CD8-positive, alpha-beta memory T cell (primary cell): ENCODE measurements at regions not wholly inside any gene's neighbourhood (a gene's known extent, or its start where the extent isn't known, plus 50 kb on each side); places are given as distances from the start of the nearest gene placed in this dataset.

Experiments used
- CTCF ChIA-PET: fragments of 350-600 bp; sonication (Branson Sonifier 250); formaldehyde crosslinking; loops from one replicate; lab custom pipeline; 2021; ENCODE audit warnings: antibody characterized with exemption; lab: Charles Lee
- POLR2A ChIA-PET: fragments of 350-600 bp; sonication (Branson Sonifier 250); formaldehyde crosslinking; loops from one replicate; lab custom pipeline; 2021; ENCODE audit warnings: antibody characterized with exemption; lab: Charles Lee
- DNase-seq, 5 donors: peaks; one replicate each; pipeline versions ENCODE4 v3.0.0 to v3.0.0-alpha.2; 2020 to 2022; ENCODE audit warnings: mixed read lengths in 1 of 5
- H3K27ac ChIP-seq: one replicate; pipeline ENCODE4 v1.7.0; 2013; ENCODE audit warnings: low read depth, mild to moderate bottlenecking, low read length, moderate library complexity
- H3K27me3 ChIP-seq: 2 replicates; pipeline ENCODE4 v1.7.0; 2013; ENCODE audit warnings: low read length, mild to moderate bottlenecking; ENCODE audit not compliant: insufficient read depth, poor library complexity, severe bottlenecking
- H3K36me3 ChIP-seq: 2 replicates; pipeline ENCODE4 v1.7.0; 2013; ENCODE audit warnings: mild to moderate bottlenecking, low read length, moderate library complexity; ENCODE audit not compliant: insufficient read depth
- H3K4me1 ChIP-seq: 2 replicates; pipeline ENCODE4 v1.7.0; 2013; ENCODE audit warnings: mild to moderate bottlenecking, low read length, moderate library complexity; ENCODE audit not compliant: insufficient read depth
- H3K4me3 ChIP-seq: 2 replicates; pipeline ENCODE4 v1.7.0; 2013; ENCODE audit warnings: mild to moderate bottlenecking, low read length
- H3K9me3 ChIP-seq: 2 replicates; pipeline ENCODE4 v1.7.0; 2013; ENCODE audit warnings: mild to moderate bottlenecking, low read length
- H3K27ac Mint-ChIP-seq, 8 donors: one replicate each; pipeline ENCODE4 v1.8.0; 2020 to 2021; ENCODE audit warnings: mixed read lengths in 8 of 8, mild to moderate bottlenecking in 6 of 8, inconsistent platforms in 3 of 8, moderate library complexity in 3 of 8
- H3K27me3 Mint-ChIP-seq, 2 donors: one replicate each; pipeline ENCODE4 v1.8.0; 2020 to 2021; ENCODE audit warnings: mixed read lengths in 2 of 2, mild to moderate bottlenecking in 1 of 2, moderate library complexity in 1 of 2
- H3K36me3 Mint-ChIP-seq, 3 donors: one replicate each; pipeline ENCODE4 v1.8.0; 2020 to 2021; ENCODE audit warnings: mixed read lengths in 3 of 3, inconsistent platforms in 1 of 3, mild to moderate bottlenecking in 1 of 3
- H3K4me1 Mint-ChIP-seq, 3 donors: one replicate each; pipeline ENCODE4 v1.8.0; 2020 to 2021; ENCODE audit warnings: mixed read lengths in 3 of 3, inconsistent platforms in 1 of 3, mild to moderate bottlenecking in 1 of 3
- H3K4me3 Mint-ChIP-seq, 7 donors: one replicate each; pipeline ENCODE4 v1.8.0; 2020 to 2021; ENCODE audit warnings: mixed read lengths in 7 of 7, mild to moderate bottlenecking in 6 of 7, moderate library complexity in 4 of 7, inconsistent platforms in 2 of 7
- H3K9me3 Mint-ChIP-seq, 5 donors: one replicate each; pipeline ENCODE4 v1.8.0; 2020 to 2022; ENCODE audit warnings: mixed read lengths in 5 of 5, mild to moderate bottlenecking in 3 of 5, moderate library complexity in 2 of 5, inconsistent platforms in 1 of 5

DNA sequence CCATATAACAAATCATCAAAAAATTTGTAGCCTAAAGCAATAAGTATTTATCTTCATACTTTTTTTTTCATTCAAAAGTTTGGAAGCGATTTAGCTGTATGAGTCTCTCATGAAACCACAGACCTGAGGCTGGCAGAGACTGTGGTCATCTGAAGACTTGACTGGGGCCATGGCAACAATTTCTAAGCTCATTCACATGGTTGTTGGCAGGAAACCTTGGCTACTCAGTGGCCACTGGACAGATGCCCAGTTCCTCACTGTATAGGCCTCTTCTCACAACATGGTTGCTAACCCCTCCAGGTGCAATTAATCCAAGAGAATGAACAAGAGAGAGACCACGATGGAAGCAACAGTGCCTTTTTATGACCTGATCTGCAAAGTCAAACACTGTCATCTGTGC, 235.9 kb downstream of the BTBD3 start:
- ChIA-PET CTCF (no interaction called here), POLR2A (no interaction called here)
- no peaks in the 10 kb centered on the region for H3K36me3 Mint-ChIP-seq
- no peak for DNase-seq
- H3K4me3 Mint-ChIP-seq: no peak overlapping the region
- no peaks in the 10 kb centered on the region for H3K36me3 ChIP-seq
- H3K27ac ChIP-seq: no peak overlapping the region
- H3K4me1 ChIP-seq: no peaks in the 10 kb centered on the region
- no peak overlapping the region for H3K27ac Mint-ChIP-seq
- no peak overlapping the region for H3K4me3 ChIP-seq
- no peaks in the 10 kb centered on the region for H3K27me3 ChIP-seq
- H3K27me3 Mint-ChIP-seq: no peaks in the 10 kb centered on the region
- H3K9me3 Mint-ChIP-seq: peaks cover 0 to 28% (median 5%) of the 10 kb centered on the region in 5 donors
- no peaks in the 10 kb centered on the region for H3K9me3 ChIP-seq
- H3K4me1 Mint-ChIP-seq: no peaks in the 10 kb centered on the region

DNA sequence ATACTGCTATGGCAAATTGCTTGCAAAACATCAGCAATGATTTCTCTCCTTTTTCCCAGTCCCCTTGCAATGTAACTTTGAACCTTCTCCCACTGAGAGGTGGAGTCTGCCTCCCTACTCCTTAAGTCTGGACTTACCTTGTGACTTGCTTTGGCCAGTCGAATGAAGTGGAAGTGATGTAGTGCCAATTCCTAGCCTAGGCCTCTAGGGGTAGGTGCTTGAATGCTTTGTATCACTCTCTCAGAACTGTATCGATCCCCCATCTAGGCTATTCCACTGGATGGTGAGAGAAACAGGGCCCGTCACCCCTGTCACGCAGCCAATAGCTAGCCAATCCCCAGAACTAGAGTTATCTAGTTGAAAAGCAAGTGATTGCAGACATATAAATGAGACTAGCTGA, 238.6 kb downstream of the BTBD3 start:
- Histone ChIP-seq H3K4me3 (no peak overlapping the region), H3K27ac (no peak overlapping the region), H3K27me3 (no peaks in the 10 kb centered on the region), H3K9me3 (no peaks in the 10 kb centered on the region), H3K36me3 (no peaks in the 10 kb centered on the region), H3K4me1 (no peaks in the 10 kb centered on the region)
- H3K36me3 Mint-ChIP-seq: no peaks in the 10 kb centered on the region
- H3K4me1 Mint-ChIP-seq: no peaks in the 10 kb centered on the region
- no peak for DNase-seq
- H3K27me3 Mint-ChIP-seq: no peaks in the 10 kb centered on the region
- no peak overlapping the region for H3K4me3 Mint-ChIP-seq
- ChIA-PET POLR2A (no interaction called here), CTCF (no interaction called here)
- H3K27ac Mint-ChIP-seq: no peak overlapping the region
- peaks cover 2 to 27% (median 4%) of the 10 kb centered on the region in 5 donors for H3K9me3 Mint-ChIP-seq

DNA sequence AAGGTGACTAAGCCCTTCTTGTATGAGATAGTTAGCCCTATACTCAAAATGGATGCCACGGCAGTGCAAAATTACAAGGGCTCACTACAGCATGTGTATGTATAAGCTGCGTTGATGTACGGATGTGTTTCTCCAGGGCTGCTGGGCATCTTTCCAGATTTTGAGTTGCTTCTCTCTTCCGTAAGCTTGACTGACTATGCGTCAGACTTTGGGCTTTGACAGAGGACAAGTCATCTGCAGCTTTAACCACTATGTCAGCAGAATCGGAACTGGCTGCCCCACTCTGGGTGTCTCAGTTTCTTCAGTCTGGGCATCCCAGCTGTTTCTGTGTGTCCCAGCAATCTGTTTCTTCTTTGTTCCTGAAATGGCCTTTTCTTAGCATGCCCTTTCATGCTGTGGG, 241.6 kb downstream of the BTBD3 start:
- no peak overlapping the region for H3K27ac Mint-ChIP-seq
- POLR2A ChIA-PET: no interaction called here

DNA sequence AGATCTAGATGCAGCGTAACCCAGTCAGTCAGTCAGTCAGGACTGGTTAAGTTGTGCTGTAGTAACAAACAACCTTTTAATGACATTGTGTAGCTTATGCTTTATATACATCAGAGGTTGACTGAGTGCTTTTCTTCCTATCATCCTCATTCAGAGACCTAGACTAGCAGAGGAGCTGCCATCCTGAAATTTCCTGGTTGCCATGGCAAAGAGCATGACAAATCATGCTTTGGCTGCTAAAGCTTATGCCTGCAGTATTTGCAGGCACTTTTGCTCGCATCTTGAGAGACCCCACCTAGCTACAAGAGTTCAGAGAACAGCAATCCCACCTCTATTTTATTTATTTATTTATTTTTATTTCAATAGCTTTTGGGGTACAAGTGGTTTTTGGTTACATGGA, 244.0 kb downstream of the BTBD3 start:
- no peaks in the 10 kb centered on the region for H3K27me3 Mint-ChIP-seq
- H3K27ac Mint-ChIP-seq: no peak overlapping the region
- no peak overlapping the region for H3K27ac ChIP-seq
- peaks cover 0 to 28% (median 5%) of the 10 kb centered on the region in 5 donors for H3K9me3 Mint-ChIP-seq
- DNase-seq: no peak
- no peaks in the 10 kb centered on the region for H3K9me3 ChIP-seq
- no peak overlapping the region for H3K4me3 ChIP-seq
- POLR2A ChIA-PET: no interaction called here
- H3K4me3 Mint-ChIP-seq: no peak overlapping the region
- no peaks in the 10 kb centered on the region for H3K36me3 ChIP-seq
- no peaks in the 10 kb centered on the region for H3K4me1 Mint-ChIP-seq
- no peaks in the 10 kb centered on the region for H3K27me3 ChIP-seq
- CTCF ChIA-PET: no interaction called here
- H3K4me1 ChIP-seq: no peaks in the 10 kb centered on the region
- no peaks in the 10 kb centered on the region for H3K36me3 Mint-ChIP-seq

More for the DNA sequence above, 241.6 kb downstream of the BTBD3 start:
- peaks cover 3 to 27% (median 5%) of the 10 kb centered on the region in 5 donors for H3K9me3 Mint-ChIP-seq
- Histone ChIP-seq H3K27me3 (no peaks in the 10 kb centered on the region), H3K36me3 (no peaks in the 10 kb centered on the region), H3K9me3 (no peaks in the 10 kb centered on the region), H3K4me3 (no peak overlapping the region), H3K4me1 (no peaks in the 10 kb centered on the region), H3K27ac (no peak overlapping the region)
- H3K4me3 Mint-ChIP-seq: no peak overlapping the region
- DNase-seq: no peak
- no peaks in the 10 kb centered on the region for H3K36me3 Mint-ChIP-seq
- no peaks in the 10 kb centered on the region for H3K4me1 Mint-ChIP-seq
- no peaks in the 10 kb centered on the region for H3K27me3 Mint-ChIP-seq
- CTCF ChIA-PET: no interaction called here

DNA sequence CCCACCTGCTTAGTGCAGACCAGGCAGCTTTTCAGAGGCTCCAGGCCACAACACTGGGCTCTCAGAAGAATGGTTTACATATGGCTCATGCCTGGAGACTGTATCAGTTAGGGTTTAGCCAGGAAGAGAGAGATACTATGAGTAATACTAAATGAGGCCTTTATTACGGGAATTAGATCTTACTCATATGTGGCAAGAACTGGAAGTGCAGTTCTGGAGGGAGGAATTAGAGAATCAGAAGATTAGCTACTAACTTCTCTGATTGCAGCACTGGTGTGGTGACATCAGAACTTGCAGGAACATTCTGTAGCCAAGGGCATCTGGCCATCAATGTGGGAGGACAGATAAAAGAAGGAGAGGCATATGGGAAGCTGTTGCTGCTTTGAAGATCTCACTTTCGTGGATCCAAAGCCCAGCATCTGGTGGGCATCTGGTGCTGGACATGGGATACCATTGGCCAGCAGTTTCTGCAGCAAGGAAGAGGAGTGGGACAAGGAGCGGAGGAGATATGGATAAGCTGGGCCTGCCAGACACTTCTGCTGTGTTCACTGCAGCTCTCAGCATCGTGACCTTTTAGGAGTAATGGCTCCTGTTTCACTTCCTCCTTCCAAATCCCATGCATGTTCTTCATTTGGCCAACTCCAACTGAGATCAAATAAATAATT, 248.5 kb downstream of the BTBD3 start:
- no peak overlapping the region for H3K27ac Mint-ChIP-seq
- Histone ChIP-seq H3K36me3 (no peaks in the 10 kb centered on the region), H3K27ac (no peak overlapping the region), H3K27me3 (no peaks in the 10 kb centered on the region), H3K4me1 (no peaks in the 10 kb centered on the region), H3K4me3 (no peak overlapping the region), H3K9me3 (no peaks in the 10 kb centered on the region)
- DNase-seq: no peak
- POLR2A ChIA-PET: no interaction called here
- no peak overlapping the region for H3K4me3 Mint-ChIP-seq
- H3K4me1 Mint-ChIP-seq: no peaks in the 10 kb centered on the region
- CTCF ChIA-PET: no interaction called here
- no peaks in the 10 kb centered on the region for H3K27me3 Mint-ChIP-seq
- peaks cover 5 to 28% (median 19%) of the 10 kb centered on the region in 5 donors for H3K9me3 Mint-ChIP-seq
- H3K36me3 Mint-ChIP-seq: peaks cover 0 to 2% (median 0%) of the 10 kb centered on the region in 3 donors

DNA sequence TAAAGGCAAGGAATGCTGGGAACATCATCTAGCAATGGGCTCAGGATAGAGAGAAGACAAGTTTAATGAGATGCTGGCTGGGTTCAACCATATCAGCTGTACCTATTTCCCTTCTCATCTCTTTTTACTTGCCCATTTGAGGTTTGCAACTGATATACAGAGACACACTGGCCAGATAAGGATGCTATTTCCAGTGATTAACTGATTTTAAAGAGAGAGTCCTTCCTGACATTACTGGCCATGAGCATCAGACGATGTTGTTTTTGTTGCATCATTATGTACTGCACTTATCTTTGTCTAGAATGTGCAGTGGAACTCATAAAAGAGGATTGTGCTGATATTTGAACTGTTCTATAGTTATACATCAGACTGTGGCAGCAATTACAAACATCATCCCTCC, 252.7 kb downstream of the BTBD3 start:
- no peaks in the 10 kb centered on the region for H3K36me3 ChIP-seq
- Mint-ChIP-seq H3K4me1 (no peaks in the 10 kb centered on the region), H3K9me3 (peaks cover 10 to 29% (median 19%) of the 10 kb centered on the region in 5 donors), H3K27ac (no peak overlapping the region), H3K27me3 (no peaks in the 10 kb centered on the region), H3K4me3 (no peak overlapping the region), H3K36me3 (peaks cover 0 to 2% (median 0%) of the 10 kb centered on the region in 3 donors)
- DNase-seq: no peak
- H3K27me3 ChIP-seq: no peaks in the 10 kb centered on the region
- ChIA-PET CTCF (no interaction called here), POLR2A (no interaction called here)
- no peaks in the 10 kb centered on the region for H3K4me1 ChIP-seq
- no peak overlapping the region for H3K4me3 ChIP-seq
- no peaks in the 10 kb centered on the region for H3K9me3 ChIP-seq
- no peak overlapping the region for H3K27ac ChIP-seq

DNA sequence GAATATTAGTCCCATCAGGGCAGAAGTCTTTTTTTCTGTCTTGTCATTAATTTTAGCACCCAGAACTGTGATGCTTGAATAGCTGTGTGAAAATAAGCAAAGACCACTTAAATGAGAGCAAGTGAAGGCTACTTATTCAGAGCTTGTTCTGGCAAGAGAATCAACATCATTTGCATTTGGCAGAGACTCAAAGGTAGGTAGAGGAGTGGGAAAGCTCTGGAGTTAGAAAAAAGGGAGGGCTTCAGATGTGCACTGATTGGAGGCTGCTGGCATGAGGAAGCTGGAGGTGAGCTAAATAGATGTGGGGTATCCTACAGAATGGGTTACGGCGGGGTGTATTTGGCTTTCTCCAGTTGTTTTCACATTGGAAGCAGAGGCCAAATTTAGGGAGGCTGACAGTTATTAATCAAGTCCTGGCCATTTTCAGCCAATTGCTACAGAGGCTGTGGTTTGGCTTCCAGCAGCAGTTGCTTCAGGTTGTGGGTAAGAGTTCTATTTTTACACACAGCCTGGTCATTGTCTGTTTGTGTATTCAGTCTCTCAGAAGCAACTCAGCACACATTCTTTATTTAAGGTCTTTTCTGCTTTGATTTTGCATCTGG, 254.3 kb downstream of the BTBD3 start:
- Mint-ChIP-seq H3K36me3 (peaks cover 0 to 2% (median 0%) of the 10 kb centered on the region in 3 donors), H3K4me1 (no peaks in the 10 kb centered on the region), H3K4me3 (no peak overlapping the region), H3K9me3 (peaks cover 13 to 29% (median 17%) of the 10 kb centered on the region in 5 donors), H3K27ac (no peak overlapping the region), H3K27me3 (no peaks in the 10 kb centered on the region)
- Histone ChIP-seq H3K36me3 (no peaks in the 10 kb centered on the region), H3K9me3 (no peaks in the 10 kb centered on the region), H3K27me3 (no peaks in the 10 kb centered on the region), H3K27ac (no peak overlapping the region), H3K4me1 (no peaks in the 10 kb centered on the region), H3K4me3 (no peak overlapping the region)
- CTCF ChIA-PET: no interaction called here
- DNase-seq: no peak
- POLR2A ChIA-PET: no interaction called here

DNA sequence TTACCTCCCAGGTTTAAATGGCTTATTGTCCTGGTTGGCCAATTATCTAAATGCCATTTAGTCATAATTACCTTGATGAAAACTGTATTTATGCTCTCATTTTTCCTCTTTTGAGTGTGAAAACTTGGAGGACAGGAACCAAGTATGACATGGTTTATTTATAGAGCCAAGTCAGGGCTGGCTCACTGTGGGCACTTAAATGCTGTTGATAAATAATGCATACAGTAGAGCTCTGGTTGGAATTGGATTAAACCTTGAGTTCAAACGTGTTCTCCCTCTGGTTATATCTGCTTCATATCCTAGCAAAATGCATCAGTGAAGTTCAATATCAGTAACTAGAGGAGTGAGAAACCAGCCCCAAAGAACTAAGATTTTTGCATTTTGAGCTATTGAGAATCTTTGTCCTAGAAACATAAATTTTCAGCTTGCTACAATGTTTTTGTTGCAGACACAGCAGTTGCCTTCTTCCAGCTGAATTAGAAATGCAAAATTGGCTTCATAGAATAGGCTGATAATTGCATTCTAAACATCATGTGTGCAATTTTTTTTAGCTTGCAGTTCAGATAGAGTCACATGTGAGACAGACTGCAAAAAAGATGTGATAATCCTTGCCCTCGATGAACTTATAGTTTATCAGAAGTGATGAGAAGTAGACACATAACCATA, 255.8 kb downstream of the BTBD3 start:
- CTCF ChIA-PET: no interaction called here
- Mint-ChIP-seq H3K27ac (no peak overlapping the region), H3K9me3 (peaks cover 8 to 17% (median 12%) of the 10 kb centered on the region in 5 donors), H3K36me3 (no peaks in the 10 kb centered on the region), H3K4me1 (no peaks in the 10 kb centered on the region), H3K4me3 (no peak overlapping the region), H3K27me3 (no peaks in the 10 kb centered on the region)
- H3K27me3 ChIP-seq: no peaks in the 10 kb centered on the region
- H3K4me1 ChIP-seq: no peaks in the 10 kb centered on the region
- H3K9me3 ChIP-seq: no peaks in the 10 kb centered on the region
- POLR2A ChIA-PET: no interaction called here
- no peak overlapping the region for H3K4me3 ChIP-seq
- H3K36me3 ChIP-seq: no peaks in the 10 kb centered on the region
- H3K27ac ChIP-seq: no peak overlapping the region
- no peak for DNase-seq
